ENCODE measurements at regions not wholly inside any gene's neighbourhood (a gene's known extent, or its start where the extent isn't known, plus 50 kb on each side); places are given as distances from the start of the nearest gene placed in this dataset.
A peak's percentile ranks its signal among the peaks of the same experiment; 100 is the strongest.

GRCh38 chr14:54275997-54276725 lies 120.6 kb upstream of the CDKN3 start:
- in situ Hi-C loops (cut with MboI; ENCODE audit: low pct_unique_long_range_greater_than_20kb, low sequenced_read_pairs), result no loop called here
- DNase-seq, result no peak

GRCh38 chr14:54278087-54278486 lies 118.7 kb upstream of the CDKN3 start:
- peak; percentile 26 for DNase-seq

DNA sequence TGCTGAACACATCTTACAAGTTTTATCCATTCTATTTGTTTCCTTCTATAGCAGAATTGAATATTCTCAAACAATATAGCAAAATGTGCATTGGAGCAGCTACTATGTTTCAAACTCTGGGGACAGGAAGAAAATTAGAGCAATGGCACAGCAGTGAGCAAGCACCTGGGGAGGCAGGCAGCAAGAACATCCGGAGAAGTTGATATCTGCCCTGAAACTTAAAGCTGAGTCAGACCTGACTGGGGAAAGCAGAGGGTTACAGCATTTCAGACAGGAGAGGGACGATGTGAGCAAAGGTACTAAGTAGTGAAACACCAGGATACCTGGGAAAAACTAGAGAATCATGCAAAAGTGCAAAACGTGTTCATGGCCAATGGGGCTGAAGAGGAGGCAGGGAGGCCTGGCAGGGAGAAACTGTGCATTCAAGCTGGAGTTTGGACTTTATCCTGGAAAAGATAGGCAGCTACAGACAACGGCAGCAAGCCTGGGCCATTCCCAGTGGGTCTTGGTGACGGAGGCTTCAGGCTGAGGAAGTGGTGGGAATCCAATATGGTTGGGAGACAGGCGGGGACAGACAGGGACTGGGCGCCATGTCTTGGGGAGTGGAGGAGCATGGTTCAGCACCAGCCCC lies 118.0 kb upstream of the CDKN3 start:
- in situ Hi-C loops (cut with MboI; ENCODE audit: low pct_unique_long_range_greater_than_20kb, low sequenced_read_pairs), result no loop called here

More at GRCh38 chr14:54278087-54278486, 118.7 kb upstream of the CDKN3 start:
- in situ Hi-C loops (cut with MboI; ENCODE audit: low pct_unique_long_range_greater_than_20kb, low sequenced_read_pairs), result no loop called here

GRCh38 chr14:54282849-54283248 lies 114.0 kb upstream of the CDKN3 start:
- no peak for DNase-seq
- in situ Hi-C loops (cut with MboI; ENCODE audit: low pct_unique_long_range_greater_than_20kb, low sequenced_read_pairs), result no loop called here

More for the DNA sequence above, 118.0 kb upstream of the CDKN3 start:
- DNase-seq, result no peak

GRCh38 chr14:54285030-54285429 lies 111.8 kb upstream of the CDKN3 start:
- in situ Hi-C loops (cut with MboI; ENCODE audit: low pct_unique_long_range_greater_than_20kb, low sequenced_read_pairs), result no loop called here
- no peak for DNase-seq

DNA sequence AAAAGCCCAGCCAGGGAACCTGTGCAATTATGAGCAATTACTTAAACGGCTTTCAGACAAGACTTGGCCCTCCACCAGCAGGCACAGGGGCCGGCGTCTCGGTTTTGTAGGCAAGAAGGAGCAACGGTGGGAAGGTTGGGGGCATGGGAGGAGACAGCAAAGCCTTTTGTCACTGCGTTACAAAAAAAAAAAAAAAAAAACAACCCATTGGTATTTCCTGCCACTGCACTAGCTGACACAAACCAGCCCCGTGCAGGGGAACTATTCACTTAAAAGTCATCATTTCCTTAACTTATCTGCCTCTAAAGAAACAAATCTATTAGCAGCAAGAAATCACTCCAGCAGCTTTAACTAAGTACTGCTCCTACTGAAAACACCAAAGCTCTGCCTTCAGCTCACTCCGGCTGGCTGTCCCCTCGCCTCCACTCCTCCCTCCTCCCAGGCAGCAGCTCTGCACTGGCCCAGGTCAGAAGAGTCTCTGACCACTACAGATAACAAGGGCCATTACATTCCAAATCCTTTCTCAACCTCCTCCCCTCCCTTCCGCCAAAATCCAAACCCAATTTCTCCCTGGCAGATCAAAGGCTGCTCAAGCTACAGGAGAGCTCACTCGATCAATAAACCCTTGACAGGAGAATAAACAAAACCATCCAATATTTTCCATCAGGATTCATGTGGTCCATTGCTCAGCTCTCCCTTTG lies 105.2 kb upstream of the CDKN3 start:
- DNase-seq, result no peak
- in situ Hi-C loops (cut with MboI; ENCODE audit: low pct_unique_long_range_greater_than_20kb, low sequenced_read_pairs), result no loop called here

GRCh38 chr14:54294802-54295201 lies 102.0 kb upstream of the CDKN3 start:
- DNase-seq, result no peak
- in situ Hi-C loops (cut with MboI; ENCODE audit: low pct_unique_long_range_greater_than_20kb, low sequenced_read_pairs), result no loop called here

DNA sequence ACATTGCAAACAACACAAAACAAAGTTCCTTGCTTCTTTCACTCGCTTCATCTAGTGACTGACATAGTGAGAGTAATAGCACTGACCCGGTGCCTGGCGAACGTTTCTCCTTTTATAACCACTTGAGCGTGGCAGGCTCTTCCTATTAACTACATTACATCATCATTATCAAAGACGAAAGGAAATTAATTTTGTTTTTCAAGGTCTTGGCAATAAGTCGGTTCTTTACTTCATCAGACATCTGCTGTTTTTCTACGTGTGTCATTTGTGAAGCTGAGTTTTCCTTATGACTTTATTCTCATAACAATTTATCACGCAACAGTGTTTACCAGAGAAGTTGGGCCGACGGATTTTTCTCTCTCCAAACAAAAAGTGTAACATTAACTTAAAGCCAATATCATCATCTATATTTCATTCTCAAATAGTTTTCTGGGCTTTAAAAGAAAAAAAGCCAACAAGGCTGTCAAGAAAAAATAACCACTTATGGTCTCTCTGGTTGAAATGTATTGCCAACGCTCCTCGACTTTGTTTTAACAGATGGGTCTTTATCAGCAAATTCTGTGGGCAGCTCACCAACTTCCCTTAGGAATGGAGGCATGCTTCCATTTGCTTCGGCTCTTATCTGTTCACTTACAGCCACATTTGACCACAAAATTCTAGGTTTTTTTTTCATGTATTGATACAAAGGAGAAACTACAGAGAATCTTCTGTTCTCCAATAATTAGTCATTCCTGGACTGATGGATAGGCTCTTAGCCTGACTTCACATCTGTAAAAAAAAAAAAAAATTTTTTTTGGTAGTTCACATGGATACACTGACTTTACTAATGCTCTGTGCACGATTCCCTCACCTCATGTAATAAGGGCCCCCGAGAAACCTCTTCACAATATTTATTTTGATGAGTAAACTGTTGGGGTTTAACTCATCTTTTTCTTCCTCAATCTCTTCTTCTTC lies 97.1 kb upstream of the CDKN3 start:
- DNase-seq, result no peak
- in situ Hi-C loops (cut with MboI; ENCODE audit: low pct_unique_long_range_greater_than_20kb, low sequenced_read_pairs), result no loop called here

DNA sequence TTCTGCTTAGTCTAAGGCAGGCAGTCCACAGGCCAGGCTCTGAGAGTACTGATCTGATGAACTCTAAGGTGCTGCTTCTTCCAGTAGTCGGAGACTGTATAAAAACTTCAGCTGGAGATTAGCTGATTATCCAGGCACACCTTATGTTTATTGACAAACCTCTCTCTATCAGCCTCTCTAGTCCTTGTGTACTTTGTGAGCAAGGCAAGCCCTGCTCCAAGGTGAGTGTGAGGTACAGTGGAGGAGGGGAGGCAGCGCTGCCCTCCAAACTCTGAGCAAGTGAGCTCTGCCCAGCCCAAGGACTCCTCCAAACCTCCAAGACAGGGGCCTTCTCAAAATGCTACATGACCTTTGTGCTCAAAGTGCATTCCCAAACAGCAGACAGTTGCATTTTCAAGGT lies 95.9 kb upstream of the CDKN3 start:
- in situ Hi-C loops (cut with MboI; ENCODE audit: low pct_unique_long_range_greater_than_20kb, low sequenced_read_pairs), result no loop called here
- DNase-seq, result no peak

DNA sequence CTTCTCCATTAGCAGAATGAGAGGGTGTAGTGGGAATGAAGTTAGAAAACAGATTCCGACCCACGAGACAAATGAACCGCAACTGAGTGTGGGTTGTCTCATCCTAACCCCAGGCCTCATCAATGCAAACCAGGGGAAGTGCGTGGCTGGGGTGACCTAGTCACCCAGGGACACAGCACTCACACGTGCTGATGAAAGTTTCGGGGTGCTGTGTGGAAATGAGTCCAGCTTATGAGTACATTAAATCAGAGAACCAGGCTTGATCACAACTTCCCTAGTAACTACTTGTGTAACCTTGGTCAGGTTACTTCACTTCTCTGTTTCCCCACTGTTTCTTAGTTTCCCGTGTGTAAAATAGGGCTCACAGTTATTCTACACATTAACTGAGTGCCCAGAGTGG lies 95.4 kb upstream of the CDKN3 start:
- DNase-seq, result no peak
- in situ Hi-C loops (cut with MboI; ENCODE audit: low pct_unique_long_range_greater_than_20kb, low sequenced_read_pairs), result no loop called here

DNA sequence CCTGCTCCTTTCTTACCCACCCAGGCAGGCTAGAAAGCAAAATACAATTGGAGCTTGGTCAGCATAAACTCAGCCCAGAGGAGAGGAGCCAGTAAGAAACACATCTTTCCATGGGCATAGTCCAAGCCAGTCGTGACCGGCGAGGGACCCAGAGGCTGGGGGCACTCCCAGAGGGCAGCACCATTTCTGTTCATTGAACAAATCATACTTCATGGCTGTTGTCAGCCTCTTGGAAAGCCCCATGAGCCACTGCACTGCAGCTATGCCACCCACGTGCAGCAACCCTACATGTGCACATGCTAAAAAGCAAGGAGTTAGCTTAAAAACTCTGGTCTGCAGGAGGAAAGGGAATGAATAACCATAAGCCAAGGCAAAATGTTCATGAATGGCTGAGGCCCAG lies 90.0 kb upstream of the CDKN3 start:
- DNase-seq, result no peak
- in situ Hi-C loops (cut with MboI; ENCODE audit: low pct_unique_long_range_greater_than_20kb, low sequenced_read_pairs), result no loop called here

- in situ Hi-C loops (cut with MboI; ENCODE audit: low pct_unique_long_range_greater_than_20kb, low sequenced_read_pairs), result no loop called here
- DNase-seq, result no peak
Measured at GRCh38 chr14:54309615-54310014, 87.2 kb upstream of the CDKN3 start.

DNA sequence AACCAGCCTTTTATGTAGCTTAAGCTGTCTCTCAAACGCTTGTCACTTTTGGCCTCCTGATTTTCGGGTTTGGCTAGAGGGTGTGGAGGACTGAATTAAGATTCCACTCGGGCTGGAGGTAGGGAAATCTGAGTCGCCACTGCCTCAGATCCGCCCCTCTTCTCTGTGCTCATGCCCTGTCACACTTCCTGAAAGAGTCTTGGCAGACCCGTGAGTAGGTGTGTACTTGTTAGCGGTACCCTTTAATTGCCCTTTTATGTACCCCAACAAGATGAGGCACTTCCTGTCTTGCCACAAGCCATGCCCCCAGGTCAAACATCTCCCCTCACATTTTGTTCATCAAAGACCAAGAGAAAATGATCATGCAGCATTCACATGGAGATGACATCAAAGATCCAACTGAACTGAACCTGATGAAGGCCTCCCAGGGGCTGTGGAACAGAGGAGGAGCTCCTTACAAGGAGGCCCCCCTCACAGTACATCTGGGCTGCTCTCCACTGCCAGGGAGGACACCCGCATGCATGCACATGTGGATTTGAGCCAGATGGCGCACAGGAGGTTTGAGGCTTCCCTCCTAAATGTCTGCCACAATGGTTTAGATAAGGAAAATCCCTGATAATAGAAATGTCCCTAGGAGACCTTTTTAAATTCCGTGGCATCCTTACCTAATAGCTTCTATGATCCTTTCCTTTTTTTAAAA lies 86.5 kb upstream of the CDKN3 start:
- no peak for DNase-seq
- in situ Hi-C loops (cut with MboI; ENCODE audit: low pct_unique_long_range_greater_than_20kb, low sequenced_read_pairs), result no loop called here

DNA sequence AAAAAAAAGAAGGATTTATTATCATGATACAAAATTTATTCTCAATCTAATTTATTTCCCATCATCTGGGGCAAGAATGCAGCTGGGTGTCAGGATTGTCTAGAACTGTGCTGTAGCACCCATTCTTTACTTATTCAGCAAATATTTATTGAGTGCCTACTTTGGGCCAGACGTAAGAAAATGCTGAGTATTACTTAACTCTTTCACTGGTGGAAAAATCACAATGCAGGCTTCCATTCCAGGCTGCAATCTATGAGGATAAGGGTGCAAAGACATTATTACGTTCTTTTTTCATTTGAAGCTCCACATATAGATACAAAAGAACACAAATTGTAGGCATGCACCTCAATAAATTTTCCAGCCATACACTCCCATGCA lies 86.0 kb upstream of the CDKN3 start:
- in situ Hi-C loops (cut with MboI; ENCODE audit: low pct_unique_long_range_greater_than_20kb, low sequenced_read_pairs), result no loop called here
- no peak for DNase-seq

GRCh38 chr14:54312166-54312801 lies 84.5 kb upstream of the CDKN3 start:
- no peak for DNase-seq
- in situ Hi-C loops (cut with MboI; ENCODE audit: low pct_unique_long_range_greater_than_20kb, low sequenced_read_pairs), result no loop called here

- DNase-seq, result no peak
- in situ Hi-C loops (cut with MboI; ENCODE audit: low pct_unique_long_range_greater_than_20kb, low sequenced_read_pairs), result no loop called here
Measured at GRCh38 chr14:54314365-54315104, 82.3 kb upstream of the CDKN3 start.

GRCh38 chr14:54316652-54317051 lies 80.2 kb upstream of the CDKN3 start:
- in situ Hi-C loops (cut with MboI; ENCODE audit: low pct_unique_long_range_greater_than_20kb, low sequenced_read_pairs), result no loop called here
- no peak for DNase-seq

DNA sequence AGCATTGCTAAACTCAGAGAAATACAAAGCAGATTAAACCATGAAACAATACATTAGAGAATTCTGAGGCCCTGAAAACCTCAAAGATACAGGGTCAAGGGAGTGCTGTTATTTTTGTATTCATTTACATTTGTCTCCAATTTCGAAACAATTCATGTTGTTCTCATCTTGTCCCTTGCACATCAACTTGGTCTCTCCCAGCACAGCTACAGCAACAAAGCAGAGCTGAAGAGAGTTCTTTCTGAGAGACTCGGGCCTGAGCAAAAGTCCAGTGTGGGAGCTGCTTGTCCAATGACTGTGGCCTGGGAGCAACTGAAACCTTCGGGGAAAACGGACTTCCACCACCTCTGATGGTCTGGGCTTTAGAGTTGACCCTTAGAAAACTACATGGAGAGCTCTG lies 79.4 kb upstream of the CDKN3 start:
- in situ Hi-C loops (cut with MboI; ENCODE audit: low pct_unique_long_range_greater_than_20kb, low sequenced_read_pairs), result no loop called here

More for the DNA sequence above, 79.4 kb upstream of the CDKN3 start:
- DNase-seq, result no peak

Measured in KBM-7 (cell line).